RCC 7860 (cell line): ENCODE measurements at regions not wholly inside any gene's neighbourhood (a gene's known extent, or its start where the extent isn't known, plus 50 kb on each side); places are given as distances from the start of the nearest gene placed in this dataset.
"Not testable (repeated sequence)": the region's sequence is repeated elsewhere in the genome, so short reads cannot be mapped to it uniquely, and the experiment has no call there.

Experiments used
- DNase-seq: peaks from one replicate; pipeline ENCODE4 v3.0.0-alpha.2; 2015; ENCODE audit warnings: low spot score
- FAIRE-seq: peaks from 2 replicates; lab custom pipeline; 2012; peaks lifted over from hg19 to GRCh38; lab: Jason Lieb, UNC

GRCh38 chr16:29248940-29249318 is 157.6 kb downstream of the NPIPB11 start:
- not testable (repeated sequence) for DNase-seq, FAIRE-seq

GRCh38 chr16:29248306-29248939 is 158.1 kb downstream of the NPIPB11 start:
- FAIRE-seq = not testable (repeated sequence)

GRCh38 chr16:29246091-29246490 is 160.4 kb downstream of the NPIPB11 start:
- FAIRE-seq, DNase-seq: not testable (repeated sequence)

More at GRCh38 chr16:29248306-29248939, 158.1 kb downstream of the NPIPB11 start:
- DNase-seq = not testable (repeated sequence)

- FAIRE-seq (no peak), DNase-seq (no peak)
Measured at GRCh38 chr16:29237971-29238370, 168.5 kb downstream of the NPIPB11 start.

- DNase-seq, FAIRE-seq: not testable (repeated sequence)
Measured at GRCh38 chr16:29237495-29237894, 169.0 kb downstream of the NPIPB11 start.

GRCh38 chr16:29237023-29237422 is 169.5 kb downstream of the NPIPB11 start:
- not testable (repeated sequence) for DNase-seq, FAIRE-seq

- not testable (repeated sequence) for DNase-seq
Measured at GRCh38 chr16:29235836-29236370, 170.6 kb downstream of the NPIPB11 start.

GRCh38 chr16:29234536-29235275 is 171.8 kb downstream of the NPIPB11 start:
- not testable (repeated sequence) for DNase-seq, FAIRE-seq

More at GRCh38 chr16:29235836-29236370, 170.6 kb downstream of the NPIPB11 start:
- FAIRE-seq = not testable (repeated sequence)

- not testable (repeated sequence) for FAIRE-seq, DNase-seq
Measured at GRCh38 chr16:29233705-29234404, 172.7 kb downstream of the NPIPB11 start.

- no peak for FAIRE-seq
- no peak for DNase-seq
Measured at GRCh38 chr16:29232811-29233704, 173.5 kb downstream of the NPIPB11 start.

- FAIRE-seq, DNase-seq: not testable (repeated sequence)
Measured at GRCh38 chr16:29232160-29232705, 174.3 kb downstream of the NPIPB11 start.

- FAIRE-seq (no peak), DNase-seq (no peak)
Measured at GRCh38 chr16:29231244-29231643, 175.3 kb downstream of the NPIPB11 start.

- no peak for FAIRE-seq
Measured at GRCh38 chr16:29230671-29231096, 175.8 kb downstream of the NPIPB11 start.

GRCh38 chr16:29230006-29230668 is 176.4 kb downstream of the NPIPB11 start:
- not testable (repeated sequence) for DNase-seq, FAIRE-seq

More at GRCh38 chr16:29230671-29231096, 175.8 kb downstream of the NPIPB11 start:
- no peak for DNase-seq

GRCh38 chr16:29229616-29230005 is 176.9 kb downstream of the NPIPB11 start:
- not testable (repeated sequence) for DNase-seq, FAIRE-seq

GRCh38 chr16:29228664-29229611 is 177.6 kb downstream of the NPIPB11 start:
- FAIRE-seq, DNase-seq: not testable (repeated sequence)

GRCh38 chr16:29227751-29228663 is 178.5 kb downstream of the NPIPB11 start:
- DNase-seq = peak; percentile 12
- not testable (repeated sequence) for FAIRE-seq
